Common myeloid progenitor, CD34-positive (primary cell): ENCODE measurements at regions not wholly inside any gene's neighbourhood (a gene's known extent, or its start where the extent isn't known, plus 50 kb on each side); places are given as distances from the start of the nearest gene placed in this dataset.

Experiments used
- CTCF ChIA-PET: fragments of 350-600 bp; sonication (Branson Sonifier 250); formaldehyde crosslinking; loops from one replicate; lab custom pipeline; 2021; ENCODE audit warnings: antibody characterized with exemption; lab: Charles Lee
- POLR2A ChIA-PET: fragments of 350-600 bp; sonication (Branson Sonifier 250); formaldehyde crosslinking; loops from one replicate; lab custom pipeline; 2021; ENCODE audit warnings: antibody characterized with exemption; lab: Charles Lee
- DNase-seq, 3 donors: peaks; one replicate each; pipeline versions ENCODE4 v3.0.0 to v3.0.0-alpha.2; 2013
- H3K27ac ChIP-seq, 2 experiments: 1 replicate in 1 of 2; 2 replicates in 1 of 2; pipeline ENCODE4 v1.7.0; 2013; ENCODE audit warnings: inconsistent platforms in 2 of 2, low read length in 2 of 2, mild to moderate bottlenecking in 2 of 2, low read depth in 1 of 2, moderate library complexity in 1 of 2; ENCODE audit not compliant: severe bottlenecking in 2 of 2, insufficient read depth in 1 of 2, poor library complexity in 1 of 2
- H3K27me3 ChIP-seq, 5 experiments: replicated peaks in 2 of 5; 1 replicate in 3 of 5; 2 replicates in 2 of 5; pipeline versions ENCODE4 v1.6.1 to v1.7.0; 2013; ENCODE audit warnings: low read length in 4 of 5, mild to moderate bottlenecking in 2 of 5, moderate library complexity in 2 of 5, inconsistent platforms in 1 of 5; ENCODE audit not compliant: insufficient read depth in 5 of 5, control insufficient read depth in 4 of 5
- H3K36me3 ChIP-seq, 4 experiments: 1 replicate in 2 of 4; 2 replicates in 2 of 4; pipeline versions ENCODE4 v1.6.1 to v1.7.0; 2013; ENCODE audit warnings: low read length in 3 of 4, control low read depth in 1 of 4, mild to moderate bottlenecking in 1 of 4; ENCODE audit not compliant: control insufficient read depth in 4 of 4, insufficient read depth in 4 of 4
- H3K4me1 ChIP-seq, 4 experiments: 1 replicate in 3 of 4; 2 replicates in 1 of 4; pipeline versions ENCODE4 v1.6.1 to v1.7.1; 2013; ENCODE audit warnings: low read length in 3 of 4, mild to moderate bottlenecking in 3 of 4, control low read depth in 1 of 4, inconsistent platforms in 1 of 4, moderate library complexity in 1 of 4; ENCODE audit not compliant: control insufficient read depth in 4 of 4, insufficient read depth in 4 of 4; ENCODE audit errors: control extremely low read depth in 1 of 4
- H3K4me3 ChIP-seq, 7 experiments: 1 replicate in 4 of 7; 2 replicates in 3 of 7; pipeline versions ENCODE4 v1.5.1 to v1.7.0; 2013; ENCODE audit warnings: mild to moderate bottlenecking in 7 of 7, low read length in 6 of 7, moderate library complexity in 6 of 7, inconsistent platforms in 2 of 7, low read depth in 2 of 7, control low read depth in 1 of 7; ENCODE audit not compliant: insufficient read depth in 4 of 7, control insufficient read depth in 1 of 7; ENCODE audit errors: extremely low read depth in 1 of 7
- H3K9me3 ChIP-seq, 5 experiments: 1 replicate in 4 of 5; 2 replicates in 1 of 5; pipeline versions ENCODE4 v1.6.1 to v1.7.1; 2013; ENCODE audit warnings: low read length in 4 of 5, mild to moderate bottlenecking in 2 of 5, inconsistent platforms in 1 of 5, low read depth in 1 of 5, moderate library complexity in 1 of 5; ENCODE audit not compliant: control insufficient read depth in 4 of 5, insufficient read depth in 2 of 5; ENCODE audit errors: control extremely low read depth in 1 of 5
- whole genome bisulfite sequencing: methylation state at CpG from one replicate; pipeline ENCODE4 v1.1.5; 2013; ENCODE audit not compliant: insufficient coverage; 5-methylcytosine and 5-hydroxymethylcytosine counted together

GRCh38 chr20:17796091-17796563 is 96.4 kb downstream of the BANF2 start:
- 36% methylated on average over 2 of the region's 2 CpGs for WGBS
- Histone ChIP-seq H3K9me3 (peaks cover 0 to 5% (median 0%) of the 10 kb centered on the region in 5 experiments), H3K4me3 (peak overlapping the region in 2 of 7 experiments; percentile 3 to 17), H3K36me3 (no peaks in the 10 kb centered on the region), H3K27ac (peak overlapping the region; percentile 44 to 78), H3K4me1 (peaks cover 6 to 39% (median 24%) of the 10 kb centered on the region in 4 experiments), H3K27me3 (no peaks in the 10 kb centered on the region)
- POLR2A ChIA-PET, result no interaction called here
- CTCF ChIA-PET, result no interaction called here
- DNase-seq, result no peak

- Histone ChIP-seq H3K27ac (peak overlapping the region; percentile 44 to 58), H3K4me1 (peaks cover 6 to 39% (median 24%) of the 10 kb centered on the region in 4 experiments), H3K27me3 (no peaks in the 10 kb centered on the region), H3K4me3 (no peak overlapping the region), H3K36me3 (no peaks in the 10 kb centered on the region), H3K9me3 (peaks cover 0 to 4% (median 0%) of the 10 kb centered on the region in 5 experiments)
- peak; percentile 79 to 98 (median 95) for DNase-seq
- WGBS, result 11% methylated on average over 3 of the region's 5 CpGs
- POLR2A ChIA-PET, result no interaction called here
- CTCF ChIA-PET, result interaction anchor here (1.7 kb wide), 1 partner anchor 113 kb away, joined by 5 read pairs; the partner anchor contains the start of gene RRBP1
Observed at GRCh38 chr20:17795501-17796071, 95.8 kb downstream of the BANF2 start.

- no peak for DNase-seq
- Histone ChIP-seq H3K36me3 (no peaks in the 10 kb centered on the region), H3K4me3 (no peak overlapping the region), H3K27me3 (no peaks in the 10 kb centered on the region), H3K27ac (peak overlapping the region; percentile 31 to 58), H3K4me1 (peaks cover 6 to 39% (median 24%) of the 10 kb centered on the region in 4 experiments), H3K9me3 (no peaks in the 10 kb centered on the region)
- ChIA-PET CTCF (interaction anchor here (1.7 kb wide), 1 partner anchor 112 kb away, joined by 5 read pairs; the partner anchor contains the start of gene RRBP1), POLR2A (no interaction called here)
Observed at GRCh38 chr20:17795003-17795402, 95.2 kb downstream of the BANF2 start.

GRCh38 chr20:17794400-17794799 is 94.6 kb downstream of the BANF2 start:
- Histone ChIP-seq H3K4me1 (peaks cover 6 to 39% (median 24%) of the 10 kb centered on the region in 4 experiments), H3K27me3 (no peaks in the 10 kb centered on the region), H3K36me3 (no peaks in the 10 kb centered on the region), H3K4me3 (no peak overlapping the region), H3K27ac (no peak overlapping the region), H3K9me3 (no peaks in the 10 kb centered on the region)
- POLR2A ChIA-PET, result no interaction called here
- 81% methylated on average over 3 of the region's 3 CpGs for WGBS
- CTCF ChIA-PET, result interaction anchor here (1.7 kb wide), 1 partner anchor 112 kb away, joined by 5 read pairs; the partner anchor contains the start of gene RRBP1
- no peak for DNase-seq

- Histone ChIP-seq H3K4me1 (peaks cover 6 to 39% (median 24%) of the 10 kb centered on the region in 4 experiments), H3K4me3 (no peak overlapping the region), H3K36me3 (no peaks in the 10 kb centered on the region), H3K9me3 (no peaks in the 10 kb centered on the region), H3K27ac (no peak overlapping the region), H3K27me3 (no peaks in the 10 kb centered on the region)
- WGBS, result 100% methylated on average over 1 of the region's 2 CpGs
- ChIA-PET CTCF (interaction anchor here (1.7 kb wide), 1 partner anchor 111 kb away, joined by 5 read pairs; the partner anchor contains the start of gene RRBP1), POLR2A (no interaction called here)
- no peak for DNase-seq
Observed at GRCh38 chr20:17793986-17794385, 94.2 kb downstream of the BANF2 start.

- DNase-seq, result no peak
- no peaks in the 10 kb centered on the region for H3K27me3 ChIP-seq
- no peaks in the 10 kb centered on the region for H3K36me3 ChIP-seq
- H3K9me3 ChIP-seq, result no peaks in the 10 kb centered on the region
- ChIA-PET POLR2A (no interaction called here), CTCF (interaction anchor here (1.0 to 1.3 kb wide), 2 partner anchors 21 to 108 kb away, joined by 3 to 4 read pairs; partner anchors contain the start of gene RRBP1)
- WGBS, result 77% methylated on average over 3 of the region's 4 CpGs
- no peak overlapping the region for H3K27ac ChIP-seq
- no peak overlapping the region for H3K4me3 ChIP-seq
- H3K4me1 ChIP-seq, result peaks cover 2 to 27% (median 15%) of the 10 kb centered on the region in 4 experiments
Observed at GRCh38 chr20:17790296-17790695, 90.5 kb downstream of the BANF2 start.

- Histone ChIP-seq H3K36me3 (no peaks in the 10 kb centered on the region), H3K4me3 (no peak overlapping the region), H3K27ac (no peak overlapping the region), H3K27me3 (no peaks in the 10 kb centered on the region), H3K9me3 (no peaks in the 10 kb centered on the region), H3K4me1 (peaks cover 14 to 45% (median 30%) of the 10 kb centered on the region in 4 experiments)
- no peak for DNase-seq
- 89% methylated on average over 1 of the region's 1 CpG for WGBS
- POLR2A ChIA-PET, result no interaction called here
- CTCF ChIA-PET, result no interaction called here
Observed at GRCh38 chr20:17787816-17788215, 88.0 kb downstream of the BANF2 start.
